ENCODE measurements at regions not wholly inside any gene's neighbourhood (a gene's known extent, or its start where the extent isn't known, plus 50 kb on each side); places are given as distances from the start of the nearest gene placed in this dataset.

DNA sequence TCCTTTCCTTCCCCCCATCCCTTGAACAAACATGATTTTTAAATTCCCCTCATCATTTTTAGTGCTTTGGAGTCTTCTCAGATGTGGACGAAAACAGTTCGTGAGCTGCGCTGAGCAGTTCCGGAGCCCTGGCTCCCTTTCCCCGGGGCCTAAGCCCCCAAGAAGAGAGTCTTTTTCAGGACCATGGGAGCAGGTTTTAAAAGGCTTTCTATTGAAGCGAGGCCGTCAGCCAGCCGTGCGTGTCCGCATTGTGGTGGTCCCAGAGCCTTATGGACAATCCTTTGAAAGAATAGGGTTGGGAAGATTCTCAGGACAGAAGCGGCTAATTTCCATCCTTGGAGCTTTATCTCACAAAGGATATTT, 290.7 kb downstream of the SOX11 start:
- Histone ChIP-seq H3K27me3 (ENCODE audit: insufficient read depth, low read length) (no peaks in the 10 kb centered on the region), H3K36me3 (ENCODE audit: insufficient read depth, low read length) (no peaks in the 10 kb centered on the region), H3K4me3 (ENCODE audit: insufficient read depth, low read depth, low read length) (no peak overlapping the region), H3K4me1 (ENCODE audit: insufficient read depth, low read length) (no peaks in the 10 kb centered on the region), H4K20me1 (ENCODE audit: insufficient read depth, low read length) (no peaks in the 10 kb centered on the region), H3K79me2 (ENCODE audit: insufficient read depth, low read length) (no peaks in the 10 kb centered on the region), H3K9ac (ENCODE audit: low read length) (no peak overlapping the region), H2AFZ (ENCODE audit: low read depth, low read length) (no peak overlapping the region), H3K27ac (ENCODE audit: low read depth, low read length) (no peak overlapping the region), H3K9me3 (ENCODE audit: insufficient read depth, low read depth, low read length) (no peaks in the 10 kb centered on the region), H3K4me2 (ENCODE audit: low read length) (no peak overlapping the region)
- DNase-seq (ENCODE audit: low read depth) (no peak), FAIRE-seq (no peak)
- no peak for TF ChIP-seq EZH2 (IDR thresholded peaks at IDR 0.05; ENCODE audit: insufficient read depth, low read length)
- TF ChIP-seq, protein P1, sequence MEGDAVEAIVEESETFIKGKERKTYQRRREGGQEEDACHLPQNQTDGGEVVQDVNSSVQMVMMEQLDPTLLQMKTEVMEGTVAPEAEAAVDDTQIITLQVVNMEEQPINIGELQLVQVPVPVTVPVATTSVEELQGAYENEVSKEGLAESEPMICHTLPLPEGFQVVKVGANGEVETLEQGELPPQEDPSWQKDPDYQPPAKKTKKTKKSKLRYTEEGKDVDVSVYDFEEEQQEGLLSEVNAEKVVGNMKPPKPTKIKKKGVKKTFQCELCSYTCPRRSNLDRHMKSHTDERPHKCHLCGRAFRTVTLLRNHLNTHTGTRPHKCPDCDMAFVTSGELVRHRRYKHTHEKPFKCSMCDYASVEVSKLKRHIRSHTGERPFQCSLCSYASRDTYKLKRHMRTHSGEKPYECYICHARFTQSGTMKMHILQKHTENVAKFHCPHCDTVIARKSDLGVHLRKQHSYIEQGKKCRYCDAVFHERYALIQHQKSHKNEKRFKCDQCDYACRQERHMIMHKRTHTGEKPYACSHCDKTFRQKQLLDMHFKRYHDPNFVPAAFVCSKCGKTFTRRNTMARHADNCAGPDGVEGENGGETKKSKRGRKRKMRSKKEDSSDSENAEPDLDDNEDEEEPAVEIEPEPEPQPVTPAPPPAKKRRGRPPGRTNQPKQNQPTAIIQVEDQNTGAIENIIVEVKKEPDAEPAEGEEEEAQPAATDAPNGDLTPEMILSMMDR (IDR thresholded peaks at IDR 0.05; ENCODE audit: insufficient read depth, low read depth, low read length), result no peak
- Mint-ChIP-seq H3K9me3 (ENCODE audit: unreplicated experiment) (peaks cover 3% of the 10 kb centered on the region), H3K36me3 (ENCODE audit: low read depth, unreplicated experiment) (no peaks in the 10 kb centered on the region), H3K27me3 (ENCODE audit: low read depth, unreplicated experiment) (peaks cover 4% of the 10 kb centered on the region), H3K27ac (ENCODE audit: unreplicated experiment) (no peak overlapping the region), H3K4me1 (ENCODE audit: low read depth, unreplicated experiment) (no peaks in the 10 kb centered on the region), H3K4me3 (ENCODE audit: unreplicated experiment) (no peak overlapping the region)

DNA sequence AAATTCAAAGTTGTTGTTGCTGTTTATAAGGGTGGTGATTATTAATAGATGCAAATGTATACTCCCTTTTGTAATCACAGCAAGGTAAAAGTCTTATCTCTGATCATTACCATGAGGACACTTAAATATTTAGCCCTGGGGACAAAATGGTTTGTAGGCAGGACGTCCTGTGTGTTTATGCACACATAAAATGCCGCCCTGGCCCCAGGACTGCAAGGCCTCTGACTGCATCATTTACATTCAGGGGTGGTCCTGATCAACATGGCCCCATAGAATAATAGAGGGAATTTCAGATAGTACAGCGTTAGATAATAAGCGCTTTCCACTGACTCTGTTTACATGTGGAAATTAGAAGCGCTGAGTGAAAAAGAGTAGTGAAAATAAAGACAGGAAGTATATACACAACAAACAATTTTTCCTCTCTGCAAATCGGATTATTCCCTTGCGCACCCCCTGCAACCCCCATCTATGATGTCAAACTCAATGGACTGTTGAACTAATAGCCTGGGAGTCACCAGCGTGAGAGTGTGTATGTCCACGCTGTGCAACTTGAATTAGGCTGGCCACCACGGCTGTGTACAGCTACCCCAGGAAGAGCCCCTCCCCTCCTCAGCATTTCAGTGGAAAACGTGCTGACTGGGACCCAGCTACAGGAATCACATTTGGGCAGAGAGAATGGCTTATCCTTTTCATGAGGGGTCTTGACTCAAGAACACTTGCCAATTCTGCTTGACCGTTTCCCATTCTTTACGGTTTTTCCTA, 291.5 kb downstream of the SOX11 start:
- H3K79me2 ChIP-seq (ENCODE audit: insufficient read depth, low read length), result no peaks in the 10 kb centered on the region
- H3K27me3 ChIP-seq (ENCODE audit: insufficient read depth, low read length), result no peaks in the 10 kb centered on the region
- Mint-ChIP-seq H3K4me3 (ENCODE audit: unreplicated experiment) (no peak overlapping the region), H3K27me3 (ENCODE audit: low read depth, unreplicated experiment) (peaks cover 4% of the 10 kb centered on the region), H3K27ac (ENCODE audit: unreplicated experiment) (no peak overlapping the region), H3K36me3 (ENCODE audit: low read depth, unreplicated experiment) (no peaks in the 10 kb centered on the region), H3K9me3 (ENCODE audit: unreplicated experiment) (peaks cover under 1% of the 10 kb centered on the region), H3K4me1 (ENCODE audit: low read depth, unreplicated experiment) (no peaks in the 10 kb centered on the region)
- H3K4me2 ChIP-seq (ENCODE audit: low read length), result no peak overlapping the region
- H3K36me3 ChIP-seq (ENCODE audit: insufficient read depth, low read length), result no peaks in the 10 kb centered on the region
- H3K9ac ChIP-seq (ENCODE audit: low read length), result no peak overlapping the region
- no peaks in the 10 kb centered on the region for H3K9me3 ChIP-seq (ENCODE audit: insufficient read depth, low read depth, low read length)
- no peak overlapping the region for H3K4me3 ChIP-seq (ENCODE audit: insufficient read depth, low read depth, low read length)
- FAIRE-seq, result no peak
- DNase-seq (ENCODE audit: low read depth), result no peak
- no peak overlapping the region for H3K27ac ChIP-seq (ENCODE audit: low read depth, low read length)
- no peaks in the 10 kb centered on the region for H4K20me1 ChIP-seq (ENCODE audit: insufficient read depth, low read length)
- no peak overlapping the region for H2AFZ ChIP-seq (ENCODE audit: low read depth, low read length)
- TF ChIP-seq EZH2 (IDR thresholded peaks at IDR 0.05; ENCODE audit: insufficient read depth, low read length), result no peak
- TF ChIP-seq, protein P1 (IDR thresholded peaks at IDR 0.05; ENCODE audit: insufficient read depth, low read depth, low read length), result no peak
- no peaks in the 10 kb centered on the region for H3K4me1 ChIP-seq (ENCODE audit: insufficient read depth, low read length)

DNA sequence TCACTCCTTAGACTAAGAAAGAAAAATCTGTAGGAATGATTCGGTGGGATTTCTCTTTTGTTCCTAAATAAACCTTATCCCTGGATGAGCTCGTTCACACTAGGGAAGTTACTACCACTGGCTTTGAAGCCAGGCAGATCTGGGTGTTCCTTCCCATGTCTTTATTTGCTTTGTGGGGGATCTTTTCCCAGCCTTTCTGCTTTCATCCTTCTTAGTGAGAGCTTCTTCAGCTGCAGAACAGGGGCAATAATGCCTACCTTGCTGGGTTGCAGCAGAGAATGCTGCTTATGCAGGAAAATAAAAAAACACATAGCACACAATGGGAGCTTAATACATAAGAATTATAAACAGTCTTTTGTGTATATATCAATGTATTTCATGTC, 292.1 kb downstream of the SOX11 start:
- no peaks in the 10 kb centered on the region for H3K36me3 Mint-ChIP-seq (ENCODE audit: low read depth, unreplicated experiment)
- FAIRE-seq, result no peak

More for the DNA sequence above, 292.1 kb downstream of the SOX11 start:
- Mint-ChIP-seq H3K4me3 (ENCODE audit: unreplicated experiment) (no peak overlapping the region), H3K9me3 (ENCODE audit: unreplicated experiment) (no peaks in the 10 kb centered on the region), H3K4me1 (ENCODE audit: low read depth, unreplicated experiment) (no peaks in the 10 kb centered on the region), H3K27ac (ENCODE audit: unreplicated experiment) (no peak overlapping the region), H3K27me3 (ENCODE audit: low read depth, unreplicated experiment) (peaks cover 4% of the 10 kb centered on the region)
- Histone ChIP-seq H3K9me3 (ENCODE audit: insufficient read depth, low read depth, low read length) (no peaks in the 10 kb centered on the region), H3K79me2 (ENCODE audit: insufficient read depth, low read length) (no peaks in the 10 kb centered on the region), H3K27ac (ENCODE audit: low read depth, low read length) (no peak overlapping the region), H3K4me1 (ENCODE audit: insufficient read depth, low read length) (no peaks in the 10 kb centered on the region), H3K27me3 (ENCODE audit: insufficient read depth, low read length) (no peaks in the 10 kb centered on the region), H3K4me2 (ENCODE audit: low read length) (no peak overlapping the region), H3K9ac (ENCODE audit: low read length) (no peak overlapping the region), H3K36me3 (ENCODE audit: insufficient read depth, low read length) (no peaks in the 10 kb centered on the region), H3K4me3 (ENCODE audit: insufficient read depth, low read depth, low read length) (no peak overlapping the region), H2AFZ (ENCODE audit: low read depth, low read length) (no peak overlapping the region), H4K20me1 (ENCODE audit: insufficient read depth, low read length) (no peaks in the 10 kb centered on the region)
- no peak for DNase-seq (ENCODE audit: low read depth)
- no peak for TF ChIP-seq EZH2 (IDR thresholded peaks at IDR 0.05; ENCODE audit: insufficient read depth, low read length)
- TF ChIP-seq, protein P1 (IDR thresholded peaks at IDR 0.05; ENCODE audit: insufficient read depth, low read depth, low read length), result no peak
